ENCODE measurements at regions not wholly inside any gene's neighbourhood (a gene's known extent, or its start where the extent isn't known, plus 50 kb on each side); places are given as distances from the start of the nearest gene placed in this dataset.

- TF ChIP-seq PAXIP1 (CRISPR knock-in tag; conservative IDR thresholded peaks at IDR 0.05) (peak; percentile 86), PBX2 (CRISPR knock-in tag; IDR thresholded peaks at IDR 0.05) (no peak), ATF3 (CRISPR knock-in tag; IDR thresholded peaks at IDR 0.05) (no peak), GZF1 (CRISPR knock-in tag; IDR thresholded peaks at IDR 0.05) (no peak), FOXP4 (CRISPR knock-in tag; IDR thresholded peaks at IDR 0.05) (0 out of 2 replicates have a peak, but pooled peaks have one; percentile 19), PPARG (CRISPR knock-in tag; conservative IDR thresholded peaks at IDR 0.05) (peak; percentile 43; the same call in 1 of the 2 replicates), ZNF768 (CRISPR knock-in tag; IDR thresholded peaks at IDR 0.05) (no peak), ZNF644 (CRISPR knock-in tag; IDR thresholded peaks at IDR 0.05; ENCODE audit: low read depth) (no peak), ZNF710 (CRISPR knock-in tag; IDR thresholded peaks at IDR 0.05; ENCODE audit: borderline replicate concordance) (0 out of 2 replicates have a peak, but pooled peaks have one; percentile 21), GRHL1 (CRISPR knock-in tag; conservative IDR thresholded peaks at IDR 0.05) (no peak), ZNF646 (CRISPR knock-in tag; IDR thresholded peaks at IDR 0.05) (no peak), POGZ (CRISPR knock-in tag; IDR thresholded peaks at IDR 0.05) (peak; percentile 93)
Measured at GRCh38 chr14:43896044-43896443, 611.0 kb downstream of the FSCB start (continued).
